Activated effector memory CD4-positive, alpha-beta T cell treated with anti-CD3 and anti-CD28 coated beads, Interleukin-2, amount 50 U/mL, for 16 hours (primary cell): ENCODE measurements at regions not wholly inside any gene's neighbourhood (a gene's known extent, or its start where the extent isn't known, plus 50 kb on each side); places are given as distances from the start of the nearest gene placed in this dataset.

Experiments
- DNase-seq: peaks from one replicate; pipeline ENCODE4 v3.0.0-alpha.2; 2020

GRCh38 chr4:18917689-18918088 lies 896.1 kb upstream of the LCORL start:
- no peak for DNase-seq

GRCh38 chr4:18914182-18914581 lies 892.6 kb upstream of the LCORL start:
- DNase-seq = no peak

DNA sequence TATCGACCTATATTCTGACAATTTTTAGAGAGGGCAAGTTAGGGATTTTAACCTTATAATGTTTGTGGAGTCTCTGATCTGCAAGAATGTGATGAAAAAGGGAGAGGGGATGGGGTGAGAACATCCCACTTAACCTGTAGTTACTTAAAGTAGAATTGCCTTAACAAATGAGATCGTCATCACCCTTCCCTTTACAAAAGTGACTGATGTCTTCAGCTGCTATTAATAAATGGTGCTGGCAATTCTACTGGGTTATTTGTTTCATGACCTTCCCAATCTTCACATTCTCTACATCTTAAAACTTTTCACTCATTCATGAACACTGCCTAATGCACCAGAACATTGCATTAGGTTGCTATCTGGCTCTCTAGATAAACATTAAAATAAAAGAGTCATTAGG lies 873.4 kb upstream of the LCORL start:
- no peak for DNase-seq

- DNase-seq = no peak
Observed at GRCh38 chr4:18882468-18882867, 860.9 kb upstream of the LCORL start.

- no peak for DNase-seq
Observed at GRCh38 chr4:18881556-18881955, 860.0 kb upstream of the LCORL start.

DNA sequence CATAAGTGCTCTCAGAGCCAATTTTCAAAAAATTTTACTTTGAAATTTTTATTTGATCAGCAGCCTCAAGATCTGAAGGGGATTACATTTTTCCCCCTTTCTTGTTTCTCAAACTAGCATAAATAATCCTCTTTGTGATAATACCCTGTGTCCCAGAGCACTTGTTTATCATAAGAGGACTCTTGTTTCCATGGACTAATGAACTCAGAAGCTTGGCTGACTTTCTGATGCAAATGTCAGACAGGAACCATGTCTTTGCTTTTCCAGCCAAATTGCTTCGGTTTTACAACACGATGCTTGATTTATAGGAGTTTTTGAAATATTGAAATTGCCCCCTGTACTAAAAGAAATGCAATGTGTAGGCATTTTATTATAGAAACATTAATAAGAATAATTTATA lies 859.3 kb upstream of the LCORL start:
- DNase-seq = no peak

DNA sequence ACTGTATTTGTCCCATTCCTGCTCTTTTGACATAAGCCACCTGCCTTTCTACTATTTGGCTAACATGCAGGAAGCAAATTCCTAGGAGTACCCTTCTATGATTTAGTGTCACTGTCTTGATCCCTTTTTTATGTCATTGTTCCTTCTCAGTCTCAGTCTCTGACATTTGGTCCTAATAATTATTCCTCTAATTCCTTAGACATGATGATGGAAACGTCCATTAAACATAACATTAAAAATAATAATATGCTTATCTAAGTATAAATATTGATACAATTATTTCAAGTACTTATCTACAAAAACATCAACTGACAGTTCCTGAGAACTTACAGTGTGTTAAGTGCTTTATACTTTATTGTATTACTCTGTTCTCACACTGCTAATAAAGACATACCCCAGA lies 857.0 kb upstream of the LCORL start:
- no peak for DNase-seq

- DNase-seq = no peak
Observed at GRCh38 chr4:18869166-18869565, 847.6 kb upstream of the LCORL start.

DNA sequence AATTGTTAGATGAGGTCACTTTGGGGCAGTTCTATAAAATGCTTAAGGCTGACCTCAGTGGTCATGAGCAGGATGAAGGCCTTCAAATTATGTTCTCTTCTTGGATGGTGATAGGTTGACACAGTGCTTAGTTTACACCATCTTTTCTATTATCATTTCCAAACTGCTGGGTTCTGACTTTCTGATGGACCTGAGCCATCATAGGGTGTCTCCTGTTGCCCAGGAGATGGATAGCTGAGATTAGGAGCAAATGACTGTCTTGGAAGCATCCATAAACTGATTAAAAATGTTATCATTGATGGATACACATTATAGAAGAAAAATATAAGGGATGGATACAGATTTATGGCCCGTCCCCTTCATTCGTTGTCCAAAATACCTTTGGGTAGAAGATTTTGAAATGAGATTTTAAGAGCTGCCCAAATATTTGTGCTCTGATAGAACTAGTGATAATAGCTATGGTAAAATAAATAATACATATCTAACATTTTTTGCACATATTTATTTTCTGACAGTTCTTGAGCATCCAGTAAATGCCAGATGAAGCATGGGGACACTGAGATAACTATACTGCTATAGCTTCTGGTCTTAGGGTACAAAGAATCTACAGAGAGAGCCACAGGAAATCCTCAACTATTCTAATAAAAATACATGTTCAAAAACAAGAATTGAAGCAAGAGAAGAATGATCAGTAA lies 839.4 kb upstream of the LCORL start:
- DNase-seq = no peak

- DNase-seq = no peak
Observed at GRCh38 chr4:18859468-18859867, 837.9 kb upstream of the LCORL start.

DNA sequence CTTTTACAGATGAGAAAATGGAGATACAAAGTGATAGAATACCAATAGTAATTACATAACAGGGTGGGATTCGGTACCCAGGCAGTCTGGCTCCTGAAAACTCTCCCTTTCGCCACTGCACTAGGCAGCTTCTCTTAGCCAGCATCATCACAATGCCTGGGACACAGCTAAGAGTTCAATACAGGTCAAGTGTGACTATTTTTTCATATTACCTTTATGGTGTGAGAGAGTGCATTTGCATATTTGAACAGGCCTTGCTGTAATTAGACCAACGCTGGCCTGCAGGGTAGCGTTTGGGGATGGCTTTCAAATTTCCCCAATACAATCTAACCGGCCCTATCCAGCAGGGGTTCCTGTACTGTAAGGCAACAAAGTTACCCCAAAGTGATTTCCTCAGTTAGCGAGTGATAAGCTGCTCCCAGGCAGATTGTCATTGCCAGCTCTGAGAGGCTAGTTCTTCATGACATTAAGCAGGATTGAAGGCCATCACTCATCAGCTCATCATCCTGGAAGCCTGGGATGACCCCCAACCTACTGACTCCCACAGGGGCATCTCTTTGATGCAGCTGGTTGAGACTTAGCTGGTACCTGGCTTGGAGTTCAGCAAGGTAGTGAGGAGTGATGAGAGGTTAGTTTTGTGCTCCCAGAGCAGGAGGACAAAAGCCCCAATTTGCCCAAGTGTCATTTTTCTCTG lies 836.8 kb upstream of the LCORL start:
- no peak for DNase-seq

DNA sequence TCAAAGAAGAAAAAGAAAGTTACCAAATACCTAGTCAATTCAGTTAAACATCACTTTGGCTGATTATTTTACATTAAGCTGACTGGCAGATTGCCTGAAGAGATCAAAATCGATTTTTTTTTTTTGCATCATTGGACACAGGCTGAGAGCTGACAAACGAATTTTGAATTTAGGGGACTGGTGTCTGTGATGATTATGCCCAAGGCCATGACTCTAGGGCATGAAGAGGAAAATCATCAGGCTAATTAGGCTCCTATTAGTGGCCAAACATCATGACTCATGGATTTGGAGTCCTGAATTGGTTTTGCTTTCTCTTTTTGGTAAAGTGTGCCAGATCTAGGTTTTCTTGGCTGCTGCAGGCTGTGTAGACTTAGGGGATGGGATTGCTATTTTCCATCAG lies 829.3 kb upstream of the LCORL start:
- DNase-seq = no peak

- no peak for DNase-seq
Observed at GRCh38 chr4:18847249-18847890, 825.8 kb upstream of the LCORL start.

DNA sequence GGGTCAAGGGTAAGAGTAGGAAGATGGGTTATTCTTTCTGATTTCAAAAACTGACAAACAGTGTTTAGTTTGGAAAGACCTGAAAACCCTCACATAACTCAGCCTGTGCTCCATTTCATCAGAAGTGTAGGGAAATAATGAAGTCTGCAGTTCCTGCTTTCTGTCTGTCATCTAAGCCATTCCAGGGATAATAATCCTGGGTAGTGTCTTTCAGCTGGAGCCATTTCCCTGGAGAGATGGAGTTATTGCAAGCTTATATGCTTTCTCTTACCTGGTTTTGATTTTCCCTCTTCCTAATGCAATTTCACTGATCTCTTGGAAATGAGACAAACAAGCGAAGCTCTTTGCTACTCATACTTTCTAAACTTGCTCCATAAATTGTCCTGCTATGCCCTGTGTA lies 824.8 kb upstream of the LCORL start:
- no peak for DNase-seq

GRCh38 chr4:18844726-18845125 lies 823.2 kb upstream of the LCORL start:
- DNase-seq = no peak

GRCh38 chr4:18842431-18842830 lies 820.9 kb upstream of the LCORL start:
- DNase-seq = no peak

DNA sequence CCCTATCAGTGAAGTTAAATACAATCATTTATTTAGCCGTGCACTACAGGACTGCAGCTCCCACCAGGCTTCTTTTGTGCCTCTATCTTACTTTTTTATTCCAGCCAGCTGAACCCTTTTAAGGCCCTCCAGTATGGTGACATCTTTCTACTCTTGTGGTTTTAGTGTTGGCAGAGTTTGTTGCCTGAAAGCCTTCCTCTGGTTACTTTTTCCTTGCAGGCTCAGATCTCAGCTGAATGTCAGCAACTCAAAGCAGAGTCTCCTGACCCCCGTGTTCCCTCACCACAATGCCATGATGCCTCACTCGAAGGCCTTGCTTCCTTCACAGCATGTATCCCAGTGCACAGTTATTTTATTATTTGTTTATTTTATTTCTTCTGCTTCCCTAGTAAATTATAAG lies 818.9 kb upstream of the LCORL start:
- no peak for DNase-seq

GRCh38 chr4:18816228-18816895 lies 794.8 kb upstream of the LCORL start:
- DNase-seq = no peak

GRCh38 chr4:18815779-18816173 lies 794.2 kb upstream of the LCORL start:
- no peak for DNase-seq

GRCh38 chr4:18815081-18815778 lies 793.7 kb upstream of the LCORL start:
- no peak for DNase-seq

DNA sequence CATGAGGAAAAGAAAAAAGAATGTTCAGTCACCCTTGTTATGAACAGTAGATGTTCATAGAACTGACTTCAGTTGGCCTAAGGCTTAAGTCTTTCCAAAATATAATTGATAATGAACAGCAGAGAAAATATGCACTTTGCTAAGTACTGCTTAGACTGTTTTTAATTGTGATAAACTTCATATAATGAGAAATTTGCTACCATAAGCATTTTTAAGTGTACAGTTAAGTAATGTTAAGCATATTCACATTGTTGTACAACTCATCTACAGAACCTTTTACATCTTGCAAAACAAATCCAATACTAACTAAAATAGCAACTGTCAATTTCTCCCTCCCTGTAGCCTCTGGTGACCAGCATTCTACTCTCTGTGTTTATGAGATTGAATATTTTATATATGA lies 792.2 kb upstream of the LCORL start:
- no peak for DNase-seq

GRCh38 chr4:18813055-18813454 lies 791.5 kb upstream of the LCORL start:
- DNase-seq = no peak

- no peak for DNase-seq
Observed at GRCh38 chr4:18803781-18804180, 782.2 kb upstream of the LCORL start.
